GM19238 (cell line): ENCODE measurements at regions not wholly inside any gene's neighbourhood (a gene's known extent, or its start where the extent isn't known, plus 50 kb on each side); places are given as distances from the start of the nearest gene placed in this dataset.
"Not testable (repeated sequence)": the region's sequence is repeated elsewhere in the genome, so short reads cannot be mapped to it uniquely, and the experiment has no call there.

Source experiments
- DNase-seq: peaks from one replicate; pipeline ENCODE4 v3.0.0; 2011; ENCODE audit warnings: low spot score; ENCODE audit not compliant: insufficient read length

GRCh38 chr6:82118150-82118562 lies 129.4 kb downstream of the IBTK start:
- no peak for DNase-seq

GRCh38 chr6:82114748-82115147 lies 132.8 kb downstream of the IBTK start:
- no peak for DNase-seq

- no peak for DNase-seq
Observed at GRCh38 chr6:82113231-82113630, 134.3 kb downstream of the IBTK start.

- DNase-seq = no peak
Observed at GRCh38 chr6:82111818-82112217, 135.7 kb downstream of the IBTK start.

- no peak for DNase-seq
Observed at GRCh38 chr6:82111114-82111513, 136.4 kb downstream of the IBTK start.

- not testable (repeated sequence) for DNase-seq
Observed at GRCh38 chr6:82103171-82103570, 144.4 kb downstream of the IBTK start.

- not testable (repeated sequence) for DNase-seq
Observed at GRCh38 chr6:82101374-82102114, 146.0 kb downstream of the IBTK start.

- not testable (repeated sequence) for DNase-seq
Observed at GRCh38 chr6:82100763-82101162, 146.8 kb downstream of the IBTK start.

GRCh38 chr6:82097676-82098075 lies 149.9 kb downstream of the IBTK start:
- no peak for DNase-seq

GRCh38 chr6:82095091-82095490 lies 152.5 kb downstream of the IBTK start:
- no peak for DNase-seq

- no peak for DNase-seq
Observed at GRCh38 chr6:82094166-82094806, 153.3 kb downstream of the IBTK start.

GRCh38 chr6:82088978-82089771 lies 158.4 kb downstream of the IBTK start:
- no peak for DNase-seq

- no peak for DNase-seq
Observed at GRCh38 chr6:82086944-82087343, 160.6 kb downstream of the IBTK start.

- no peak for DNase-seq
Observed at GRCh38 chr6:82085701-82086100, 161.8 kb downstream of the IBTK start.

- DNase-seq = no peak
Observed at GRCh38 chr6:82084324-82084920, 163.1 kb downstream of the IBTK start.

- no peak for DNase-seq
Observed at GRCh38 chr6:82083646-82084045, 163.9 kb downstream of the IBTK start.

GRCh38 chr6:82080767-82081166 lies 166.8 kb downstream of the IBTK start:
- no peak for DNase-seq

- no peak for DNase-seq
Observed at GRCh38 chr6:82078286-82078908, 169.1 kb downstream of the IBTK start.

- DNase-seq = no peak
Observed at GRCh38 chr6:82076916-82077315, 170.6 kb downstream of the IBTK start.

- DNase-seq = no peak
Observed at GRCh38 chr6:82074556-82074955, 173.0 kb downstream of the IBTK start.

GRCh38 chr6:82073484-82073883 lies 174.1 kb downstream of the IBTK start:
- DNase-seq = no peak
